ENCODE measurements at regions not wholly inside any gene's neighbourhood (a gene's known extent, or its start where the extent isn't known, plus 50 kb on each side); places are given as distances from the start of the nearest gene placed in this dataset.

DNA sequence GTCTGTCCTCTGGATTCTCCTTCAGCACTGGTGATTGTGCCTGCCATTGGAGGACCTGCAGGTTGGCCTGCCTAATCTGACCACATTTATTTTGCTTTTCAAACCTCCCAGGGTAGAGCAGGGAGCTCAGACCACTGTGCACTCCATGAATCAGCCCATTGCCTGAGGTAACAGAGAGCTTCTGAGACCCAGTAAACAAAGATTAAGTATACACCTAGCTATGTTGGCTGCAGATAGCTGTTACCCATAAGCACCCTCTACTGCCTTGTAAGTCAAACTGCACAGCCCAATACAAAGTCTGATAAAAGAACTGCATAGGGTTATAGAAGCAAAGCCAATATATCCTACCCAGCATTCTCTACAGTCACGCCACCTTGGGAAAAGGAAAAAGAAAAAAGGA lies 338.7 kb downstream of the HTR1B start:
- H3K4me3 ChIP-seq (ENCODE audit: low read length), result no peak overlapping the region
- no peaks in the 10 kb centered on the region for H3K36me3 ChIP-seq (ENCODE audit: insufficient read depth, low read length)
- H3K4me3 Mint-ChIP-seq, result no peak overlapping the region
- no peaks in the 10 kb centered on the region for H3K27me3 Mint-ChIP-seq
- ATAC-seq (ENCODE audit: poor library complexity) (no peak), DNase-seq (no peak)
- peaks cover 15% of the 10 kb centered on the region for H3K9me3 Mint-ChIP-seq
- no peak overlapping the region for H3K27ac Mint-ChIP-seq
- intact Hi-C loops (cut with DNase I, micrococcal nuclease), result no loop called here
- peaks cover 0 to 5% of the 10 kb centered on the region in 2 experiments for H3K9me3 ChIP-seq (ENCODE audit: control insufficient read depth in 1 of 2, insufficient read depth in 1 of 2, low read length in 2 of 2)
- CTCF ChIA-PET, result no interaction called here
- H3K27ac ChIP-seq (ENCODE audit: low read depth in 1 of 2, low read length in 2 of 2), result no peak overlapping the region
- H3K36me3 Mint-ChIP-seq (ENCODE audit: low read depth), result no peaks in the 10 kb centered on the region
- no peaks in the 10 kb centered on the region for H3K4me1 Mint-ChIP-seq (ENCODE audit: low read depth)
- H3K27me3 ChIP-seq (ENCODE audit: control insufficient read depth in 1 of 2, insufficient read depth in 2 of 2, low read length in 2 of 2), result no peaks in the 10 kb centered on the region
- POLR2A ChIA-PET, result no interaction called here
- H3K4me1 ChIP-seq (ENCODE audit: insufficient read depth, low read length), result no peaks in the 10 kb centered on the region
- no peak for TF ChIP-seq CTCF (IDR thresholded peaks at IDR 0.05)

DNA sequence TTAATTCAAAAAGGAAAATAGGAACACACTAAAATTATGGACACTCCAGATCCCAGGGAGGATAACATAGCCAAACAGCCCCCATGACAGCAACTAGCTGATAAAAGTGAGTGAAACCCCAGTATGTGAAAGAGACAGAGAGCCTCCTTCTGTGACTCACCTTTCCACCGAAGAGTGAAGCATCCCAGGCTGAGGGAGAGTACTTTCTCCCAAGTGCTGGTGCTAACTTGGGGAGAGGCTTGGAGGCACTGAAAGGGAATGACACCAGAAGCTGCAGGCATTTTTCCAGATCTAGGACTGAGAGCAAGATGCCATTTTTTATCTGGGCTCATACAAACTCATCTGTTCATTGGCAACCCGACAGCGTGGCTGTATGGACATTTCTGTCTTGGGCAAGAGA lies 339.8 kb downstream of the HTR1B start:
- no peaks in the 10 kb centered on the region for H3K4me1 Mint-ChIP-seq (ENCODE audit: low read depth)
- Histone ChIP-seq H3K27me3 (ENCODE audit: control insufficient read depth in 1 of 2, insufficient read depth in 2 of 2, low read length in 2 of 2) (no peaks in the 10 kb centered on the region), H3K9me3 (ENCODE audit: control insufficient read depth in 1 of 2, insufficient read depth in 1 of 2, low read length in 2 of 2) (peaks cover 0 to 5% of the 10 kb centered on the region in 2 experiments), H3K4me3 (ENCODE audit: low read length) (no peak overlapping the region), H3K36me3 (ENCODE audit: insufficient read depth, low read length) (no peaks in the 10 kb centered on the region), H3K27ac (ENCODE audit: low read depth in 1 of 2, low read length in 2 of 2) (no peak overlapping the region), H3K4me1 (ENCODE audit: insufficient read depth, low read length) (no peaks in the 10 kb centered on the region)
- TF ChIP-seq CTCF (IDR thresholded peaks at IDR 0.05), result no peak
- H3K4me3 Mint-ChIP-seq, result no peak overlapping the region
- DNase-seq (no peak), ATAC-seq (ENCODE audit: poor library complexity) (no peak)
- POLR2A ChIA-PET, result no interaction called here
- H3K9me3 Mint-ChIP-seq, result peaks cover 16% of the 10 kb centered on the region
- CTCF ChIA-PET, result no interaction called here
- intact Hi-C loops (cut with DNase I, micrococcal nuclease), result no loop called here
- H3K27ac Mint-ChIP-seq, result no peak overlapping the region
- no peaks in the 10 kb centered on the region for H3K27me3 Mint-ChIP-seq
- H3K36me3 Mint-ChIP-seq (ENCODE audit: low read depth), result no peaks in the 10 kb centered on the region

- Mint-ChIP-seq H3K27me3 (no peaks in the 10 kb centered on the region), H3K9me3 (peaks cover 9% of the 10 kb centered on the region), H3K4me3 (no peak overlapping the region), H3K27ac (no peak overlapping the region), H3K36me3 (ENCODE audit: low read depth) (no peaks in the 10 kb centered on the region), H3K4me1 (ENCODE audit: low read depth) (no peaks in the 10 kb centered on the region)
- no peak for ATAC-seq (ENCODE audit: poor library complexity)
- H3K4me3 ChIP-seq (ENCODE audit: low read length), result no peak overlapping the region
- intact Hi-C loops (cut with DNase I, micrococcal nuclease), result no loop called here
- no peaks in the 10 kb centered on the region for H3K4me1 ChIP-seq (ENCODE audit: insufficient read depth, low read length)
- ChIA-PET POLR2A (no interaction called here), CTCF (no interaction called here)
- H3K27me3 ChIP-seq (ENCODE audit: control insufficient read depth in 1 of 2, insufficient read depth in 2 of 2, low read length in 2 of 2), result no peaks in the 10 kb centered on the region
- H3K36me3 ChIP-seq (ENCODE audit: insufficient read depth, low read length), result no peaks in the 10 kb centered on the region
- H3K27ac ChIP-seq (ENCODE audit: low read depth in 1 of 2, low read length in 2 of 2), result no peak overlapping the region
- no peak for DNase-seq
- no peak for TF ChIP-seq CTCF (IDR thresholded peaks at IDR 0.05)
- H3K9me3 ChIP-seq (ENCODE audit: control insufficient read depth in 1 of 2, insufficient read depth in 1 of 2, low read length in 2 of 2), result no peaks in the 10 kb centered on the region
Observed at GRCh38 chr6:77106992-77107391, 356.3 kb downstream of the HTR1B start.

Data from CD4-positive, alpha-beta T cell (primary cell).